Vagina (tissue), 2 donors: ENCODE measurements at regions not wholly inside any gene's neighbourhood (a gene's known extent, or its start where the extent isn't known, plus 50 kb on each side); places are given as distances from the start of the nearest gene placed in this dataset.

Experiments
- DNase-seq, 2 donors: peaks; one replicate each; pipeline ENCODE4 v3.0.0-alpha.2; 2017; ENCODE audit errors: extremely low spot score in 2 of 2
- H3K27ac ChIP-seq: fragments of 200-600 bp; sonication (generic); one replicate; pipeline ENCODE4 v1.5.1; 2019
- H3K27me3 ChIP-seq: fragments of 200-600 bp; sonication (generic); one replicate; pipeline ENCODE4 v1.5.1; 2019
- H3K36me3 ChIP-seq, 2 donors: fragments of 200-600 bp; sonication (generic); one replicate each; pipeline ENCODE4 v1.5.1; 2017 to 2019
- H3K4me1 ChIP-seq: fragments of 200-600 bp; sonication (generic); one replicate; pipeline ENCODE4 v1.5.1; 2019
- H3K4me3 ChIP-seq, 2 donors: fragments of 200-600 bp; sonication (generic); 1 replicate in 1 of 2; 2 replicates in 1 of 2; pipeline ENCODE4 v1.5.1; 2016 to 2019
- H3K9me3 ChIP-seq: fragments of 200-600 bp; sonication (generic); one replicate; pipeline ENCODE4 v1.5.1; 2019
- CTCF ChIP-seq, 3 experiments: fragments of 450-650 bp in 2 of 3; fragments of 200-600 bp in 1 of 3; sonication (generic) in 1 of 3; IDR thresholded peaks; one replicate each; pipeline ENCODE4 v1.5.1; 2017 to 2019; ENCODE audit warnings: antibody characterized with exemption in 3 of 3, mild to moderate bottlenecking in 2 of 3, moderate library complexity in 2 of 3
- POLR2A ChIP-seq, 2 donors: fragments of 450-650 bp; IDR thresholded peaks; one replicate each; pipeline ENCODE4 v1.6.1; 2017; ENCODE audit warnings: antibody characterized with exemption in 2 of 2, mild to moderate bottlenecking in 2 of 2, moderate library complexity in 2 of 2
- POLR2AphosphoS5 ChIP-seq, 2 donors: sonication (generic); formaldehyde crosslinking; IDR thresholded peaks; one replicate each; pipeline ENCODE4 v1.9.0; 2017; ENCODE audit warnings: antibody characterized with exemption in 2 of 2, mild to moderate bottlenecking in 2 of 2, low read depth in 1 of 2; ENCODE audit not compliant: insufficient read depth in 1 of 2
- intact Hi-C: fragments of 100-400 bp; cut with DNase I; formaldehyde crosslinking; loops from one replicate; pipeline ENCODE4 v1.15.1; 2023

- H3K27me3 ChIP-seq, result no peaks in the 10 kb centered on the region
- no peaks in the 10 kb centered on the region for H3K9me3 ChIP-seq
- no peak for TF ChIP-seq POLR2AphosphoS5 (IDR thresholded peaks at IDR 0.05; ENCODE audit: insufficient read depth in 1 of 2, low read depth in 1 of 2)
- no peak for TF ChIP-seq CTCF (IDR thresholded peaks at IDR 0.05)
- TF ChIP-seq POLR2A (IDR thresholded peaks at IDR 0.05), result no peak
- DNase-seq, result no peak
- H3K4me3 ChIP-seq, result no peak overlapping the region
- intact Hi-C loops, result no loop called here
- no peaks in the 10 kb centered on the region for H3K4me1 ChIP-seq
- H3K27ac ChIP-seq, result no peak overlapping the region
- H3K36me3 ChIP-seq, result no peaks in the 10 kb centered on the region
These were observed 51.6 kb upstream of the ZNF532 start for GRCh38 chr18:58813105-58813504.

- H3K27ac ChIP-seq, result no peak overlapping the region
- TF ChIP-seq POLR2A (IDR thresholded peaks at IDR 0.05) (no peak), CTCF (IDR thresholded peaks at IDR 0.05) (no peak), POLR2AphosphoS5 (IDR thresholded peaks at IDR 0.05; ENCODE audit: insufficient read depth in 1 of 2, low read depth in 1 of 2) (no peak)
- no peak overlapping the region for H3K4me3 ChIP-seq
- no peaks in the 10 kb centered on the region for H3K27me3 ChIP-seq
- intact Hi-C loops, result no loop called here
- no peaks in the 10 kb centered on the region for H3K9me3 ChIP-seq
- DNase-seq, result no peak
- no peaks in the 10 kb centered on the region for H3K36me3 ChIP-seq
- H3K4me1 ChIP-seq, result no peaks in the 10 kb centered on the region
These were observed 51.0 kb upstream of the ZNF532 start for GRCh38 chr18:58813561-58814225.

GRCh38 chr18:58814317-58814716 lies 50.4 kb upstream of the ZNF532 start:
- H3K4me1 ChIP-seq, result no peaks in the 10 kb centered on the region
- no peaks in the 10 kb centered on the region for H3K9me3 ChIP-seq
- DNase-seq, result no peak
- H3K27me3 ChIP-seq, result no peaks in the 10 kb centered on the region
- intact Hi-C loops, result no loop called here
- no peak overlapping the region for H3K4me3 ChIP-seq
- TF ChIP-seq CTCF (IDR thresholded peaks at IDR 0.05), result no peak
- TF ChIP-seq POLR2AphosphoS5 (IDR thresholded peaks at IDR 0.05; ENCODE audit: insufficient read depth in 1 of 2, low read depth in 1 of 2), result no peak
- TF ChIP-seq POLR2A (IDR thresholded peaks at IDR 0.05), result no peak
- H3K36me3 ChIP-seq, result no peaks in the 10 kb centered on the region
- H3K27ac ChIP-seq, result no peak overlapping the region
